PC-9 (cell line): ENCODE measurements at regions not wholly inside any gene's neighbourhood (a gene's known extent, or its start where the extent isn't known, plus 50 kb on each side); places are given as distances from the start of the nearest gene placed in this dataset.

Source experiments
- EZH2 ChIP-seq: fragments of 200-600 bp; sonication (generic); IDR thresholded peaks from 2 replicates; pipeline ENCODE4 v1.8.0; 2017; ENCODE audit warnings: antibody characterized with exemption, low read depth
- TF ChIP-seq, protein P1 (sequence below): fragments of 200-600 bp; sonication (generic); conservative IDR thresholded peaks from 2 replicates; pipeline ENCODE4 v1.6.1; 2017; ENCODE audit warnings: mixed run types, antibody characterized with exemption, mild to moderate bottlenecking, moderate library complexity

GRCh38 chr1:185406006-185406690 is 89.1 kb upstream of the IVNS1ABP start:
- TF ChIP-seq, protein P1, sequence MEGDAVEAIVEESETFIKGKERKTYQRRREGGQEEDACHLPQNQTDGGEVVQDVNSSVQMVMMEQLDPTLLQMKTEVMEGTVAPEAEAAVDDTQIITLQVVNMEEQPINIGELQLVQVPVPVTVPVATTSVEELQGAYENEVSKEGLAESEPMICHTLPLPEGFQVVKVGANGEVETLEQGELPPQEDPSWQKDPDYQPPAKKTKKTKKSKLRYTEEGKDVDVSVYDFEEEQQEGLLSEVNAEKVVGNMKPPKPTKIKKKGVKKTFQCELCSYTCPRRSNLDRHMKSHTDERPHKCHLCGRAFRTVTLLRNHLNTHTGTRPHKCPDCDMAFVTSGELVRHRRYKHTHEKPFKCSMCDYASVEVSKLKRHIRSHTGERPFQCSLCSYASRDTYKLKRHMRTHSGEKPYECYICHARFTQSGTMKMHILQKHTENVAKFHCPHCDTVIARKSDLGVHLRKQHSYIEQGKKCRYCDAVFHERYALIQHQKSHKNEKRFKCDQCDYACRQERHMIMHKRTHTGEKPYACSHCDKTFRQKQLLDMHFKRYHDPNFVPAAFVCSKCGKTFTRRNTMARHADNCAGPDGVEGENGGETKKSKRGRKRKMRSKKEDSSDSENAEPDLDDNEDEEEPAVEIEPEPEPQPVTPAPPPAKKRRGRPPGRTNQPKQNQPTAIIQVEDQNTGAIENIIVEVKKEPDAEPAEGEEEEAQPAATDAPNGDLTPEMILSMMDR = no peak
- TF ChIP-seq EZH2 = no peak
